WTC11 (cell line): ENCODE measurements at regions not wholly inside any gene's neighbourhood (a gene's known extent, or its start where the extent isn't known, plus 50 kb on each side); places are given as distances from the start of the nearest gene placed in this dataset.

Experiments used
- ATAC-seq: fragments of 200-7000 bp; cut with Tn5 transposase; 2 replicates; pipeline ENCODE4 v1.10.0; 2021; ENCODE audit warnings: mild to moderate bottlenecking, moderate library complexity
- CTCF ChIA-PET: fragments of 300-600 bp; sonication (Branson Sonifier 250); formaldehyde crosslinking; loops from one replicate; lab custom pipeline; 2021; ENCODE audit warnings: antibody characterized with exemption; lab: Charles Lee
- POLR2A ChIA-PET: fragments of 350-600 bp; sonication (Branson Sonifier 250); formaldehyde crosslinking; loops from one replicate; lab custom pipeline; 2021; ENCODE audit warnings: antibody characterized with exemption; lab: Charles Lee
- DNase-seq: peaks from one replicate; pipeline ENCODE4 v3.0.0; 2021; ENCODE audit warnings: low spot score
- H3K27ac Mint-ChIP-seq: 2 replicates; pipeline ENCODE4 v1.8.0; 2021; ENCODE audit warnings: mixed read lengths
- H3K27me3 Mint-ChIP-seq: 2 replicates; pipeline ENCODE4 v1.8.0; 2021; ENCODE audit warnings: low read depth, mild to moderate bottlenecking, moderate library complexity, mixed read lengths
- H3K36me3 Mint-ChIP-seq: 2 replicates; pipeline ENCODE4 v1.8.0; 2021; ENCODE audit warnings: mixed read lengths
- H3K4me1 Mint-ChIP-seq: 2 replicates; pipeline ENCODE4 v1.8.0; 2022; ENCODE audit warnings: mixed read lengths
- H3K4me3 Mint-ChIP-seq: 2 replicates; pipeline ENCODE4 v1.8.0; 2021; ENCODE audit warnings: mild to moderate bottlenecking, moderate library complexity, mixed read lengths
- H3K9me3 Mint-ChIP-seq: 2 replicates; pipeline ENCODE4 v1.8.0; 2021; ENCODE audit warnings: mixed read lengths
- CREB1 ChIP-seq: sonication (generic); formaldehyde crosslinking; IDR thresholded peaks from 2 replicates; pipeline ENCODE4 v1.8.0; 2023; ENCODE audit warnings: mild to moderate bottlenecking, missing genetic modification reagents
- E2F4 ChIP-seq: sonication (generic); formaldehyde crosslinking; IDR thresholded peaks from 2 replicates; pipeline ENCODE4 v1.8.1; 2022; ENCODE audit warnings: low read depth, mild to moderate bottlenecking, moderate library complexity, missing genetic modification reagents, borderline replicate concordance
- ELF4 ChIP-seq: sonication (generic); formaldehyde crosslinking; IDR thresholded peaks from 2 replicates; pipeline ENCODE4 v1.8.1; 2022; ENCODE audit warnings: low read depth, mild to moderate bottlenecking, moderate library complexity, missing genetic modification reagents
- ESRRA ChIP-seq: sonication (generic); formaldehyde crosslinking; IDR thresholded peaks from 2 replicates; pipeline ENCODE4 v1.8.1; 2022; ENCODE audit warnings: mild to moderate bottlenecking, missing genetic modification reagents, borderline replicate concordance
- FOXP4 ChIP-seq: sonication (generic); formaldehyde crosslinking; IDR thresholded peaks from 2 replicates; pipeline ENCODE4 v1.8.0; 2022; ENCODE audit warnings: mild to moderate bottlenecking, missing genetic modification reagents
- GRHL2 ChIP-seq: fragments of 250-450 bp; sonication (Bioruptor Pico); IDR thresholded peaks from 2 replicates; pipeline ENCODE4 v1.8.0; 2022; ENCODE audit warnings: mild to moderate bottlenecking, moderate library complexity; ENCODE audit not compliant: insufficient replicate concordance, severe bottlenecking
- IRF2 ChIP-seq: sonication (generic); formaldehyde crosslinking; IDR thresholded peaks from 2 replicates; pipeline ENCODE4 v1.8.0; 2022; ENCODE audit warnings: low read depth, missing genetic modification reagents, borderline replicate concordance
- KAT7 ChIP-seq: sonication (generic); formaldehyde crosslinking; IDR thresholded peaks from 2 replicates; pipeline ENCODE4 v1.8.1; 2023; ENCODE audit warnings: missing genetic modification reagents, mild to moderate bottlenecking, borderline replicate concordance
- NFYB ChIP-seq: sonication (generic); formaldehyde crosslinking; conservative IDR thresholded peaks from 2 replicates; pipeline ENCODE4 v1.8.0; 2022; ENCODE audit warnings: low read depth, missing genetic modification reagents
- PREB ChIP-seq: sonication (generic); formaldehyde crosslinking; IDR thresholded peaks from 2 replicates; pipeline ENCODE4 v1.8.1; 2022; ENCODE audit warnings: mild to moderate bottlenecking, missing genetic modification reagents, moderate library complexity, borderline replicate concordance
- SP1 ChIP-seq: sonication (generic); formaldehyde crosslinking; conservative IDR thresholded peaks from 2 replicates; pipeline ENCODE4 v1.8.1; 2022; ENCODE audit warnings: missing genetic modification reagents
- STAT6 ChIP-seq: sonication (generic); formaldehyde crosslinking; conservative IDR thresholded peaks from 2 replicates; pipeline ENCODE4 v1.8.1; 2023; ENCODE audit warnings: mild to moderate bottlenecking, low read depth, missing genetic modification reagents, moderate library complexity
- TP53 ChIP-seq: sonication (generic); formaldehyde crosslinking; IDR thresholded peaks from 2 replicates; pipeline ENCODE4 v1.8.1; 2023; ENCODE audit warnings: mild to moderate bottlenecking, missing genetic modification reagents
- ZNF263 ChIP-seq: sonication (generic); formaldehyde crosslinking; IDR thresholded peaks from 2 replicates; pipeline ENCODE4 v1.8.1; 2022; ENCODE audit warnings: low read depth, mild to moderate bottlenecking, moderate library complexity, missing genetic modification reagents
- ZNF416 ChIP-seq: fragments of 250-450 bp; sonication (Bioruptor Pico); IDR thresholded peaks from 2 replicates; pipeline ENCODE4 v1.9.0; 2021; ENCODE audit warnings: mild to moderate bottlenecking, inconsistent platforms
- TF ChIP-seq, protein P1 (sequence below): sonication (generic); formaldehyde crosslinking; IDR thresholded peaks from 2 replicates; pipeline ENCODE4 v1.8.0; 2022; ENCODE audit warnings: mild to moderate bottlenecking, missing genetic modification reagents
- TF ChIP-seq, protein P2 (sequence below): sonication (generic); formaldehyde crosslinking; IDR thresholded peaks from 2 replicates; pipeline ENCODE4 v1.8.1; 2022; ENCODE audit warnings: missing genetic modification reagents, borderline replicate concordance
- TF ChIP-seq, protein P3 (sequence below): sonication (generic); formaldehyde crosslinking; IDR thresholded peaks from 2 replicates; pipeline ENCODE4 v1.8.1; 2022; ENCODE audit warnings: mild to moderate bottlenecking, moderate library complexity, missing genetic modification reagents
- TF ChIP-seq, protein P4 (sequence below): sonication (generic); formaldehyde crosslinking; IDR thresholded peaks from 2 replicates; pipeline ENCODE4 v1.8.1; 2023; ENCODE audit warnings: mild to moderate bottlenecking, moderate library complexity, missing genetic modification reagents
- TF ChIP-seq, protein P5 (sequence below): sonication (generic); formaldehyde crosslinking; IDR thresholded peaks from 2 replicates; pipeline ENCODE4 v1.8.0; 2022; ENCODE audit warnings: mild to moderate bottlenecking, missing genetic modification reagents

DNA sequence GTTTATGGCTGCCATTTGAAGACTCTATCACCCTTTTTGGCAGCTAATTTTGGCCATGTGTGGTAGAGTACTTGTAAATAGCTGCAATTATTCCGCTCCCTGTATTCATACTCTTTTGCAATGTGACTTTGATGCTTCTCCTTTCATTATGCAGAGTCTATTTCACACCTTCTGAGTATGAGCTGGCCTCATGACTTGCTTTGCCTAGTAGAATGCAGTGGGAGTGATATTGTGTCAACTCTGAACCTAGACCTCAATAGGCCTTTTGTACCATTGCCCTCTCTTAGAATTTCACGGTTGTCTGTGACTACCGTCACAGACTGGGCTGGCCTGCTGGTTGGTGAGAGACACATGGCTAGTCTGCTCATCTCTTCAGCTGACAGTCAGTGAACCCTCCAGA, 118.8 kb downstream of the DDIT4L start (continued):
- TF ChIP-seq, protein P1, sequence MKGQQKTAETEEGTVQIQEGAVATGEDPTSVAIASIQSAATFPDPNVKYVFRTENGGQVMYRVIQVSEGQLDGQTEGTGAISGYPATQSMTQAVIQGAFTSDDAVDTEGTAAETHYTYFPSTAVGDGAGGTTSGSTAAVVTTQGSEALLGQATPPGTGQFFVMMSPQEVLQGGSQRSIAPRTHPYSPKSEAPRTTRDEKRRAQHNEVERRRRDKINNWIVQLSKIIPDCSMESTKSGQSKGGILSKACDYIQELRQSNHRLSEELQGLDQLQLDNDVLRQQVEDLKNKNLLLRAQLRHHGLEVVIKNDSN (CRISPR knock-in tag), result no peak
- no peak for TF ChIP-seq NFYB (CRISPR knock-in tag)
- TF ChIP-seq, protein P2, sequence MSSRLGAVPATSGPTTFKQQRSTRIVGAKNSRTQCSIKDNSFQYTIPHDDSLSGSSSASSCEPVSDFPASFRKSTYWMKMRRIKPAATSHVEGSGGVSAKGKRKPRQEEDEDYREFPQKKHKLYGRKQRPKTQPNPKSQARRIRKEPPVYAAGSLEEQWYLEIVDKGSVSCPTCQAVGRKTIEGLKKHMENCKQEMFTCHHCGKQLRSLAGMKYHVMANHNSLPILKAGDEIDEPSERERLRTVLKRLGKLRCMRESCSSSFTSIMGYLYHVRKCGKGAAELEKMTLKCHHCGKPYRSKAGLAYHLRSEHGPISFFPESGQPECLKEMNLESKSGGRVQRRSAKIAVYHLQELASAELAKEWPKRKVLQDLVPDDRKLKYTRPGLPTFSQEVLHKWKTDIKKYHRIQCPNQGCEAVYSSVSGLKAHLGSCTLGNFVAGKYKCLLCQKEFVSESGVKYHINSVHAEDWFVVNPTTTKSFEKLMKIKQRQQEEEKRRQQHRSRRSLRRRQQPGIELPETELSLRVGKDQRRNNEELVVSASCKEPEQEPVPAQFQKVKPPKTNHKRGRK (CRISPR knock-in tag), result no peak
- TF ChIP-seq, protein P3, sequence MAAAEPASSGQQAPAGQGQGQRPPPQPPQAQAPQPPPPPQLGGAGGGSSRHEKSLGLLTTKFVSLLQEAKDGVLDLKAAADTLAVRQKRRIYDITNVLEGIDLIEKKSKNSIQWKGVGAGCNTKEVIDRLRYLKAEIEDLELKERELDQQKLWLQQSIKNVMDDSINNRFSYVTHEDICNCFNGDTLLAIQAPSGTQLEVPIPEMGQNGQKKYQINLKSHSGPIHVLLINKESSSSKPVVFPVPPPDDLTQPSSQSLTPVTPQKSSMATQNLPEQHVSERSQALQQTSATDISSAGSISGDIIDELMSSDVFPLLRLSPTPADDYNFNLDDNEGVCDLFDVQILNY (CRISPR knock-in tag), result no peak
- no peak for TF ChIP-seq FOXP4 (CRISPR knock-in tag)
- TF ChIP-seq ESRRA (CRISPR knock-in tag), result no peak
- no peak for TF ChIP-seq ZNF263 (CRISPR knock-in tag)
- TF ChIP-seq, all 79 proteins: peak for 0

GRCh38 chr4:100070868-100071267, 119.4 kb downstream of the DDIT4L start:
- no peaks in the 10 kb centered on the region for H3K27me3 Mint-ChIP-seq
- POLR2A ChIA-PET, result no interaction called here
- no peaks in the 10 kb centered on the region for H3K36me3 Mint-ChIP-seq
- H3K4me3 Mint-ChIP-seq, result no peak overlapping the region
- no peaks in the 10 kb centered on the region; the same call in 1 of the 2 replicates for H3K9me3 Mint-ChIP-seq
- TF ChIP-seq IRF2 (CRISPR knock-in tag), result no peak
- TF ChIP-seq KAT7, result no peak
- TF ChIP-seq, protein P4, sequence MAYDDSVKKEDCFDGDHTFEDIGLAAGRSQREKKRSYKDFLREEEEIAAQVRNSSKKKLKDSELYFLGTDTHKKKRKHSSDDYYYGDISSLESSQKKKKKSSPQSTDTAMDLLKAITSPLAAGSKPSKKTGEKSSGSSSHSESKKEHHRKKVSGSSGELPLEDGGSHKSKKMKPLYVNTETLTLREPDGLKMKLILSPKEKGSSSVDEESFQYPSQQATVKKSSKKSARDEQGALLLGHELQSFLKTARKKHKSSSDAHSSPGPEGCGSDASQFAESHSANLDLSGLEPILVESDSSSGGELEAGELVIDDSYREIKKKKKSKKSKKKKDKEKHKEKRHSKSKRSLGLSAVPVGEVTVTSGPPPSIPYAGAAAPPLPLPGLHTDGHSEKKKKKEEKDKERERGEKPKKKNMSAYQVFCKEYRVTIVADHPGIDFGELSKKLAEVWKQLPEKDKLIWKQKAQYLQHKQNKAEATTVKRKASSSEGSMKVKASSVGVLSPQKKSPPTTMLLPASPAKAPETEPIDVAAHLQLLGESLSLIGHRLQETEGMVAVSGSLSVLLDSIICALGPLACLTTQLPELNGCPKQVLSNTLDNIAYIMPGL (CRISPR knock-in tag), result no peak
- no peak for TF ChIP-seq ZNF416 (CRISPR knock-in tag)
- TF ChIP-seq FOXP4 (CRISPR knock-in tag), result no peak
- TF ChIP-seq TP53, result no peak
- TF ChIP-seq, protein P5, sequence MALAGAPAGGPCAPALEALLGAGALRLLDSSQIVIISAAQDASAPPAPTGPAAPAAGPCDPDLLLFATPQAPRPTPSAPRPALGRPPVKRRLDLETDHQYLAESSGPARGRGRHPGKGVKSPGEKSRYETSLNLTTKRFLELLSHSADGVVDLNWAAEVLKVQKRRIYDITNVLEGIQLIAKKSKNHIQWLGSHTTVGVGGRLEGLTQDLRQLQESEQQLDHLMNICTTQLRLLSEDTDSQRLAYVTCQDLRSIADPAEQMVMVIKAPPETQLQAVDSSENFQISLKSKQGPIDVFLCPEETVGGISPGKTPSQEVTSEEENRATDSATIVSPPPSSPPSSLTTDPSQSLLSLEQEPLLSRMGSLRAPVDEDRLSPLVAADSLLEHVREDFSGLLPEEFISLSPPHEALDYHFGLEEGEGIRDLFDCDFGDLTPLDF (CRISPR knock-in tag), result no peak
- TF ChIP-seq GRHL2, result no peak
- no peak for TF ChIP-seq CREB1 (CRISPR knock-in tag)
- TF ChIP-seq ELF4 (CRISPR knock-in tag), result no peak
- no peak for TF ChIP-seq E2F4 (CRISPR knock-in tag)
- no peak for TF ChIP-seq SP1
- no peak for TF ChIP-seq STAT6 (CRISPR knock-in tag)
- TF ChIP-seq PREB (CRISPR knock-in tag), result no peak
- TF ChIP-seq, all 79 proteins: peak for 0
- CTCF ChIA-PET, result no interaction called here
- Mint-ChIP-seq H3K4me1 (no peaks in the 10 kb centered on the region), H3K27ac (no peak overlapping the region)
- ATAC-seq (no peak), DNase-seq (no peak)
